ENCODE measurements at regions not wholly inside any gene's neighbourhood (a gene's known extent, or its start where the extent isn't known, plus 50 kb on each side); places are given as distances from the start of the nearest gene placed in this dataset.

- WGBS, 2 experiments (ENCODE audit: insufficient coverage in 1 of 2, insufficient read length in 1 of 2): 83 to 93% methylated on average over 1 to 3 of the region's 3 CpGs
- Mint-ChIP-seq H3K9me3 (no peaks in the 10 kb centered on the region), H3K27ac (no peak overlapping the region), H3K27me3 (ENCODE audit: insufficient read depth) (no peaks in the 10 kb centered on the region), H3K4me3 (no peak overlapping the region), H3K36me3 (ENCODE audit: low read depth) (no peaks in the 10 kb centered on the region), H3K4me1 (peaks cover 2% of the 10 kb centered on the region)
- Histone ChIP-seq H3K36me3 (ENCODE audit: control insufficient read depth, insufficient read depth, low read length) (no peaks in the 10 kb centered on the region), H3K27ac (ENCODE audit: low read depth, low read length) (no peak overlapping the region), H3K9me3 (ENCODE audit: control insufficient read depth, low read length) (no peaks in the 10 kb centered on the region), H3K9ac (ENCODE audit: extremely low read depth, low read length, poor library complexity, severe bottlenecking) (no peak overlapping the region), H3K4me1 (ENCODE audit: control insufficient read depth, insufficient read depth, low read length) (peaks cover 3% of the 10 kb centered on the region), H3K27me3 (ENCODE audit: control insufficient read depth, insufficient read depth, low read length, poor library complexity, severe bottlenecking) (no peaks in the 10 kb centered on the region), H3K4me3 (ENCODE audit: low read length) (no peak overlapping the region)
- DNase-seq: no peak
- TF ChIP-seq, protein P1, sequence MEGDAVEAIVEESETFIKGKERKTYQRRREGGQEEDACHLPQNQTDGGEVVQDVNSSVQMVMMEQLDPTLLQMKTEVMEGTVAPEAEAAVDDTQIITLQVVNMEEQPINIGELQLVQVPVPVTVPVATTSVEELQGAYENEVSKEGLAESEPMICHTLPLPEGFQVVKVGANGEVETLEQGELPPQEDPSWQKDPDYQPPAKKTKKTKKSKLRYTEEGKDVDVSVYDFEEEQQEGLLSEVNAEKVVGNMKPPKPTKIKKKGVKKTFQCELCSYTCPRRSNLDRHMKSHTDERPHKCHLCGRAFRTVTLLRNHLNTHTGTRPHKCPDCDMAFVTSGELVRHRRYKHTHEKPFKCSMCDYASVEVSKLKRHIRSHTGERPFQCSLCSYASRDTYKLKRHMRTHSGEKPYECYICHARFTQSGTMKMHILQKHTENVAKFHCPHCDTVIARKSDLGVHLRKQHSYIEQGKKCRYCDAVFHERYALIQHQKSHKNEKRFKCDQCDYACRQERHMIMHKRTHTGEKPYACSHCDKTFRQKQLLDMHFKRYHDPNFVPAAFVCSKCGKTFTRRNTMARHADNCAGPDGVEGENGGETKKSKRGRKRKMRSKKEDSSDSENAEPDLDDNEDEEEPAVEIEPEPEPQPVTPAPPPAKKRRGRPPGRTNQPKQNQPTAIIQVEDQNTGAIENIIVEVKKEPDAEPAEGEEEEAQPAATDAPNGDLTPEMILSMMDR (conservative IDR thresholded peaks at IDR 0.05): no peak
These were observed 309.4 kb downstream of the BARHL2 start for GRCh38 chr1:90407737-90408136.

- no peaks in the 10 kb centered on the region for H3K27me3 Mint-ChIP-seq (ENCODE audit: insufficient read depth)
- DNase-seq: no peak
- H3K9me3 Mint-ChIP-seq: no peaks in the 10 kb centered on the region
- Histone ChIP-seq H3K36me3 (ENCODE audit: control insufficient read depth, insufficient read depth, low read length) (no peaks in the 10 kb centered on the region), H3K27me3 (ENCODE audit: control insufficient read depth, insufficient read depth, low read length, poor library complexity, severe bottlenecking) (no peaks in the 10 kb centered on the region), H3K9ac (ENCODE audit: extremely low read depth, low read length, poor library complexity, severe bottlenecking) (no peak overlapping the region), H3K4me1 (ENCODE audit: control insufficient read depth, insufficient read depth, low read length) (peaks cover 15% of the 10 kb centered on the region), H3K9me3 (ENCODE audit: control insufficient read depth, low read length) (no peaks in the 10 kb centered on the region), H3K27ac (ENCODE audit: low read depth, low read length) (no peak overlapping the region), H3K4me3 (ENCODE audit: low read length) (no peak overlapping the region)
- H3K36me3 Mint-ChIP-seq (ENCODE audit: low read depth): no peaks in the 10 kb centered on the region
- TF ChIP-seq, protein P1 (conservative IDR thresholded peaks at IDR 0.05): no peak
- no peak overlapping the region for H3K27ac Mint-ChIP-seq
- peaks cover 17% of the 10 kb centered on the region for H3K4me1 Mint-ChIP-seq
- 92 to 100% methylated on average over 2 to 4 of the region's 4 CpGs for WGBS, 2 experiments (ENCODE audit: insufficient coverage in 1 of 2, insufficient read length in 1 of 2)
- no peak overlapping the region for H3K4me3 Mint-ChIP-seq
These were observed 311.4 kb downstream of the BARHL2 start for GRCh38 chr1:90405726-90406125.

- Mint-ChIP-seq H3K27me3 (ENCODE audit: insufficient read depth) (no peaks in the 10 kb centered on the region), H3K4me1 (peaks cover 27% of the 10 kb centered on the region), H3K9me3 (no peaks in the 10 kb centered on the region), H3K4me3 (no peak overlapping the region), H3K36me3 (ENCODE audit: low read depth) (no peaks in the 10 kb centered on the region), H3K27ac (no peak overlapping the region)
- Histone ChIP-seq H3K4me1 (ENCODE audit: control insufficient read depth, insufficient read depth, low read length) (peaks cover 22% of the 10 kb centered on the region), H3K36me3 (ENCODE audit: control insufficient read depth, insufficient read depth, low read length) (no peaks in the 10 kb centered on the region), H3K27me3 (ENCODE audit: control insufficient read depth, insufficient read depth, low read length, poor library complexity, severe bottlenecking) (no peaks in the 10 kb centered on the region), H3K4me3 (ENCODE audit: low read length) (no peak overlapping the region), H3K9ac (ENCODE audit: extremely low read depth, low read length, poor library complexity, severe bottlenecking) (no peak overlapping the region), H3K9me3 (ENCODE audit: control insufficient read depth, low read length) (no peaks in the 10 kb centered on the region), H3K27ac (ENCODE audit: low read depth, low read length) (peak overlapping the region; percentile 84)
- 78 to 80% methylated on average over 3 to 5 of the region's 5 CpGs for WGBS, 2 experiments (ENCODE audit: insufficient coverage in 1 of 2, insufficient read length in 1 of 2)
- TF ChIP-seq, protein P1 (conservative IDR thresholded peaks at IDR 0.05): no peak
- peak; percentile 63 for DNase-seq
These were observed 313.9 kb downstream of the BARHL2 start for GRCh38 chr1:90402893-90403849.

All from endodermal cell (in vitro differentiated cells).